ENCODE measurements at regions not wholly inside any gene's neighbourhood (a gene's known extent, or its start where the extent isn't known, plus 50 kb on each side); places are given as distances from the start of the nearest gene placed in this dataset.

- TF ChIP-seq, protein P1, sequence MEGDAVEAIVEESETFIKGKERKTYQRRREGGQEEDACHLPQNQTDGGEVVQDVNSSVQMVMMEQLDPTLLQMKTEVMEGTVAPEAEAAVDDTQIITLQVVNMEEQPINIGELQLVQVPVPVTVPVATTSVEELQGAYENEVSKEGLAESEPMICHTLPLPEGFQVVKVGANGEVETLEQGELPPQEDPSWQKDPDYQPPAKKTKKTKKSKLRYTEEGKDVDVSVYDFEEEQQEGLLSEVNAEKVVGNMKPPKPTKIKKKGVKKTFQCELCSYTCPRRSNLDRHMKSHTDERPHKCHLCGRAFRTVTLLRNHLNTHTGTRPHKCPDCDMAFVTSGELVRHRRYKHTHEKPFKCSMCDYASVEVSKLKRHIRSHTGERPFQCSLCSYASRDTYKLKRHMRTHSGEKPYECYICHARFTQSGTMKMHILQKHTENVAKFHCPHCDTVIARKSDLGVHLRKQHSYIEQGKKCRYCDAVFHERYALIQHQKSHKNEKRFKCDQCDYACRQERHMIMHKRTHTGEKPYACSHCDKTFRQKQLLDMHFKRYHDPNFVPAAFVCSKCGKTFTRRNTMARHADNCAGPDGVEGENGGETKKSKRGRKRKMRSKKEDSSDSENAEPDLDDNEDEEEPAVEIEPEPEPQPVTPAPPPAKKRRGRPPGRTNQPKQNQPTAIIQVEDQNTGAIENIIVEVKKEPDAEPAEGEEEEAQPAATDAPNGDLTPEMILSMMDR (conservative IDR thresholded peaks at IDR 0.05): no peak
- Histone ChIP-seq H3T11ph (ENCODE audit: low read length) (no peak overlapping the region), H3K9me3 (ENCODE audit: control insufficient read depth, low read depth, low read length) (no peaks in the 10 kb centered on the region), H3K23me2 (ENCODE audit: insufficient read length, low read depth, low read length, poor library complexity, severe bottlenecking) (no peaks in the 10 kb centered on the region), H3K56ac (ENCODE audit: insufficient read length, low read depth, low read length) (no peak overlapping the region), H3K79me2 (ENCODE audit: insufficient read depth, low read length) (no peaks in the 10 kb centered on the region), H4K8ac (replicated peaks; ENCODE audit: insufficient read length, low read depth, low read length) (no peak overlapping the region), H4K5ac (ENCODE audit: insufficient read length, low read depth, low read length) (no peak overlapping the region), H2BK15ac (ENCODE audit: low read depth, low read length) (no peak overlapping the region), H3K27me3 (ENCODE audit: insufficient read depth, low read length) (no peaks in the 10 kb centered on the region), H3K9ac (ENCODE audit: extremely low read depth, insufficient read length, low read length) (no peak overlapping the region), H2BK120ac (ENCODE audit: low read depth, low read length, poor library complexity, severe bottlenecking) (no peak overlapping the region), H2AFZ (ENCODE audit: low read length) (no peak overlapping the region), H2BK5ac (ENCODE audit: insufficient read length, low read length) (no peak overlapping the region), H3K27ac (ENCODE audit: insufficient read length, low read depth, low read length) (no peak overlapping the region), H2AK5ac (ENCODE audit: insufficient read length, low read length) (no peak overlapping the region), H3K4ac (ENCODE audit: low read depth, low read length) (no peak overlapping the region), H2BK20ac (ENCODE audit: low read depth, low read length, poor library complexity, severe bottlenecking) (no peak overlapping the region), H3K4me2 (ENCODE audit: insufficient read depth, insufficient read length, low read length) (no peak overlapping the region), H3K18ac (ENCODE audit: insufficient read length, low read depth, low read length) (no peak overlapping the region), H3K14ac (ENCODE audit: insufficient read depth, low read length) (no peak overlapping the region), H2BK12ac (ENCODE audit: insufficient read length, low read depth, low read length) (no peak overlapping the region), H3K79me1 (ENCODE audit: insufficient read depth, low read depth, low read length, poor library complexity, severe bottlenecking) (no peaks in the 10 kb centered on the region), H3K23ac (ENCODE audit: insufficient read length, low read depth, low read length) (no peak overlapping the region), H4K91ac (ENCODE audit: insufficient read length, low read depth, low read length) (no peak overlapping the region), H4K20me1 (ENCODE audit: control insufficient read depth, insufficient read depth, insufficient read length) (no peaks in the 10 kb centered on the region), H3K4me1 (ENCODE audit: insufficient read depth, low read length) (no peaks in the 10 kb centered on the region)
- no peak overlapping the region for H3K4me3 Mint-ChIP-seq
- no CpG with 5 or more reads among the region's 1 CpG for WGBS (ENCODE audit: extremely low coverage, insufficient read length, low lambda C conversion rate)
- no peaks in the 10 kb centered on the region; a peak in 1 of 5 replicates for H3K9me3 Mint-ChIP-seq
- no peaks in the 10 kb centered on the region for H3K4me1 Mint-ChIP-seq
- no peak for DNase-seq
- H3K36me3 Mint-ChIP-seq (ENCODE audit: insufficient read depth in 1 of 3, low read depth in 3 of 3): no peaks in the 10 kb centered on the region
- no peaks in the 10 kb centered on the region for H3K27me3 Mint-ChIP-seq (ENCODE audit: low read depth)
- H3K27ac Mint-ChIP-seq: no peak overlapping the region
Observed at GRCh38 chr11:81916451-81916850, 817.2 kb downstream of the FAM181B start.

Measured in H9 (cell line).